Left cardiac atrium (tissue), 4 donors: ENCODE measurements at regions not wholly inside any gene's neighbourhood (a gene's known extent, or its start where the extent isn't known, plus 50 kb on each side); places are given as distances from the start of the nearest gene placed in this dataset.
"Not testable (repeated sequence)": the region's sequence is repeated elsewhere in the genome, so short reads cannot be mapped to it uniquely, and the experiment has no call there.

Experiments used
- ATAC-seq, 2 donors: fragments of 200-7000 bp; cut with Tn5 transposase; one replicate each; pipeline ENCODE4 v1.9.1; 2020; ENCODE audit warnings: mild to moderate bottlenecking in 2 of 2, moderate library complexity in 2 of 2
- DNase-seq: peaks from one replicate; pipeline ENCODE4 v3.0.0-alpha.2; 2020
- intact Hi-C, 2 donors: fragments of 100-400 bp; cut with DNase I; formaldehyde crosslinking; loops; one replicate each; pipeline versions ENCODE4 v1.14.1 to v1.15.1; 2022 to 2023
- donor health status: DM: no; HTN: yes; CAD: no.
- donor health status: DM: no; HTN: yes; CAD: no; lungs with severe emphysema.
- donor health status: DM: yes; HTN: yes; CAD: no.
- donor health status: Dilated cardiomyopathy.

DNA sequence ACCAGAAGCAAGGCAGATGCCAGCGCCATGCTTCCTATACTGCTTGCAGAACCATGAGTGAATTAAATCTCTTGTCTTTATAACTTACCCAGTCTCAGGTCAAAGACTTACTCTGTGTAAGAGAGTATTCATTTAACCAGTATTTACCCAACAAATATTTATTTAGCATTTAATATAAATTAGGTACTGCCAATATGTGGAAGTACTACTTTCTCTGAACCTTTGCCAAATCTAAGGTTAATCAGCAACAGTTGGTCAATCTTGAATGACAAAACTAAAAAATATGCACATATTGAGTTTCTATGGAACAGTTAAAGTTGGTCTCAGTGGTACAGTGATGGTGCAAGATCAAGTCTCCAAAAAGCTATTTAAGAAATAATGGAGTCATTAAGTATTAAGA lies 155.9 kb upstream of the CCNG1 start:
- DNase-seq (no peak), ATAC-seq (no peak)
- intact Hi-C loops: no loop called here

DNA sequence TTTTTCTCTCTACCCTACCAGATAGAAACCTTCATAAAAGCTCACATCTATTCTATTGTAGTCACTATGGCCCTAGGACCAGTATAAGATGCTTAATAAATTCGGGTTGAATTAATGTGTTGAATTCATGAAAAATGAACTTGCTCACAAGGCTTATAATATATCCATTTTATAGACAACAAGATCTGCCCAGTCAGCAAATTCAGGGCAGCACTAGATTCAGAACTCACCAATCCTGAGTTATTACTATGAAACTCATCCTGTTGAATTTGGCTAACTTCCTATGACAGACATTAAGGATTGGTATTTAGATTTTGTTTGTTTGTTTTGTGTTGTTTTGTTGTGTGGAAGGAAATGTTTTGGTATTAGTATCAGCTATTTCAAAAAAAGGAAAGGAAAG lies 143.6 kb upstream of the CCNG1 start:
- DNase-seq (no peak), ATAC-seq (no peak)
- intact Hi-C loops: no loop called here

DNA sequence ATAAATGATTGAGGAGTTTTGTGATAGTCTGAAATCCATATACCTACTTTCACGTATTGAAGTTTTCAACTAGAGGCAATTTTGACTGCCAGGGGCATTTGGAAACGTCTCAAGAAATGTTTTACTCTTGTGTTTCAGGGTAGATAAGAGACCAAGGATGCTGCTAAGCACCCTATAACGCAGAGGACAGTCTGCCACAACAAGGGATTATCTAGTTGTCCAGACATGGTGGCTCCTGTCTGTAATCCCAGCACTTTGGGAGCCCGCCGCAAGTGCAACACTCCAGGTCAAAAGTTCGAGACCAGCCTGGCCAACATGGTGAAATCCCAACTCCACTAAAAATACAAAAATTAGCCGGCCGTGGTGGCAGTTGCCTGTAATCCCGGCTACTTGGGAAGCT lies 133.7 kb upstream of the CCNG1 start:
- ATAC-seq (no peak), DNase-seq (no peak)
- intact Hi-C loops: no loop called here

DNA sequence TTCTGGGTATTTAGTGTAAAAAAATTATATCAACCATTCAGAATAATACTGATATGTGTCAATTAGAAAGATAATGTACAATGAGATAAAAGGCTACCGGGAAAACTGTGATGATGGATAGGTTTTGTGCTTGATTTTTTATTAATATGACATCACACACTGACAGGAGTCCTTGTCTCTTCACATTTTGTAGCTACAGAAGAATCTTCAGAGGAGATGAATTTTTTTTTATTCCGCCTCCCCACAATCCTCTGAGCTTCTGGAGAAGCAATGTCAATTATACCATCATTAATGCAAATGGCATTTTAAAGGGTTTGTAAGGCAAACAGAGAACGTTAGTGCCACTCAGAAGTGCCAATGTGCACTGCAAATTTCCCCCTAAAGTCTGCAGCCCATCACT lies 131.7 kb upstream of the CCNG1 start:
- DNase-seq: no peak
- no peak for ATAC-seq
- intact Hi-C loops: loop anchor here in 1 of 2 donors (1.0 kb wide), 1 partner anchor 7 kb away; no protein-coding TSS in a partner anchor

DNA sequence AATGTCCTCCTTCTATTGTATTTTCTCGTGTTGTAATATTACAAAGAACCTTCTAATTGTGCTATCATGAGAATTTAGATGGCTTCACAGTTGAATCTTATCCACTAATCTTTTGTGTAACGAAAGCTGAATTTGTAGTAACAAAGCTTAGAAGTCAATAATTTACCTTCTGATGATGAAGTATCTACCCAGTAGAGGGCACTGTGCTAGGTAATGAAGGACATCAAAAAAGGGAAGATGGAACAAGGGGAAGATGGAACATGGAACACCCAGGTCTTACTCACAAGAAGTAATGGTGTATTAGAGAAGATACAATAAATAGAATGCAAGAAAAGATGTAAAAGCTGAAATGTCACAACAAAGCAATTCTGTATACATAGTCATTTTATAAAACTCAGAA lies 131.0 kb upstream of the CCNG1 start:
- intact Hi-C loops: loop anchor here in 1 of 2 donors (1.0 kb wide), 1 partner anchor 8 kb away; no protein-coding TSS in a partner anchor
- no peak for DNase-seq

DNA sequence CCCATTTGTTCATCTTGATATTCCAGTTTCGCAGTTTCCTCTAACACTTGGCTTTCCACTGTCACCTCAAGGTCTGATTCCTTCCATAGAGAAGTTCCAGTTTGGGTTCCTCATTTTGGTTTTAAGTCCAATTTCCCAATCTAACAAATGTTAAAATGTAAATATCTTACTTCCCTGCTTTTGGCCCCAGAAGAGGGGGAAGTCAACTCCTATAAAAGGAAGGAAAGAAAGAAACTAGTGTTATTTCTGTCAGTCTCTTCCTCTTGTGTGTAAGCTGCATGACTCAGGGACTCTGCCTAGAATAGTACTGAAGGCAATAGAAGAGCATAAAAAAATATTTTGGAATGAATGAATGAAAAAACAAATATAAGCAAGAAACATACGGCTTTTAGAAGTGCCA lies 127.5 kb upstream of the CCNG1 start:
- intact Hi-C loops: no loop called here
- DNase-seq: no peak
- ATAC-seq: no peak

More for the DNA sequence above, 131.0 kb upstream of the CCNG1 start:
- ATAC-seq: no peak

DNA sequence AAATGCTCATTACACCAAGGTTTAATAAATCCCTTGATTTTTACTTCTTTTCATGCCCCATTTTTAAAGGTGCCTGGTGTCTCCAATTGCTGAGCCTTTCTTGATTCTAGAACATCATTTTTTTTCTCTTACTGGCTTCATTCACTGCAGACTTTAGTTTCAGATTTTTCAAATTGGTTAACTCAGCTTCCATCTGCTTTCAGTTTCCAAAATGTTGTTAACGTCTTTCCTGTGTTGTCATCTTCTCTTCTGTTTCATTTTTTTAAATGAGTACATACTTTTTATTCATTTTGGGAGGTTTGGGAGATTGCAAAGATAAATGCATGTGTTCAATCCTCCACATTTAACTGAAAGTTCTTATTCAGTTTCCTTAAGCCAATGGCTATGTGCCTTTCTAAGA lies 126.4 kb upstream of the CCNG1 start:
- ATAC-seq (no peak), DNase-seq (no peak)
- intact Hi-C loops: no loop called here

DNA sequence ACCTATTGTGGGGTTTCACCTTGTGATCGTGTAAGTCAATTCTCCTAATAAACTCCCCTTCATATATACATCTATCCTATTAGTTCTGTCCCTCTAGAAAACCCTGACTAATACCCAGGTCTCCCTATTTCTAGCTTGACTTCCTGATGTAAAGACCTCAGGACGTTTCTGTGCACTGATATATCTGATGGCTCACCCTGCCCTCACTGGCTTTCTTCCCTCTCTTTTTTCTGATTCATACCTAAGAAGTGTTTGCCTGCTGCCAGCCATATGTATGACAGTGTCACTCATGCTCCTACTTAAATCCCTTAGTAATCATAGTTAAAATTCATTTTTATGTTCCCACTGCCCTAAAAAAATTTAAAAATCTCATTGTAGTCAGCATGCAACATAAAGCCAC lies 124.8 kb upstream of the CCNG1 start:
- no peak for ATAC-seq
- intact Hi-C loops: no loop called here
- no peak for DNase-seq

DNA sequence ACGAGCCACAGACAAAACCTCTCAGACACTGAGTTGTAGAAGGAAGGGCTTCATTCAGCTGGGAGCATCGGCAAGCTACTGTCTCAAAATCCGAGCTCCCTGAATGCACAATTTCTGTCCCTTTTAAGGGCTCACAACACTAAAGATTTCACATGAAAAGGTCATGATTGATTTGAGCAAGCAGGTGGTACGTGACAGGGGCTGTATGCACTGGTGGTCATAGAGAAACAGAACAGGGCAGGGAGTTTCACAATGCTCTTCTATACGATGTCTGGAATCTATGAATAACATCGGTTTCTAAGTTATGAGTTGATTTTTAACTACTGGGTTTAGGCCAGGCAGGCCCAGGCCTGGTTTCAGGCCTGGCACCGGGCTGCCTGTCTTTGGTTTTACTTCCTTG lies 124.3 kb upstream of the CCNG1 start:
- DNase-seq, intact Hi-C loops, ATAC-seq: not testable (repeated sequence)

DNA sequence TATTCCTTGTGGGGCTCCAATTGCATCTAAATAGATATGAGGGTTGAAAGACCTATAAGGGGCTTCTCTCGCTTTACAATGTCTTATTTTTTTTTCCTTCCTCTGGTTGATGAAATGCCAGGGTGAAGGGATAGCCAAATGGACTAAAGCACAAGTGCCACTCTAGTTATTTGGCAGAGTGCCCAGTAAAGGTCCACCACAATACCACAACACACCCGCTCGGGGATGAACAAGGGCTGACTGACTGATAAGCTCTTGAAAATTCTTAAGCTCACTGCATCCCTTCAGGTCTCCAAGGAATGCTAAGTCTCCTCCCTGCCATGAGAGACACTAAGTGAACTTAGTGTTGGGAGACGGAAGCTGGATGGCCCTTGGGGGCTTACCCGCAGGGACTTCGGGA lies 121.0 kb upstream of the CCNG1 start:
- intact Hi-C loops, ATAC-seq: not testable (repeated sequence)

DNA sequence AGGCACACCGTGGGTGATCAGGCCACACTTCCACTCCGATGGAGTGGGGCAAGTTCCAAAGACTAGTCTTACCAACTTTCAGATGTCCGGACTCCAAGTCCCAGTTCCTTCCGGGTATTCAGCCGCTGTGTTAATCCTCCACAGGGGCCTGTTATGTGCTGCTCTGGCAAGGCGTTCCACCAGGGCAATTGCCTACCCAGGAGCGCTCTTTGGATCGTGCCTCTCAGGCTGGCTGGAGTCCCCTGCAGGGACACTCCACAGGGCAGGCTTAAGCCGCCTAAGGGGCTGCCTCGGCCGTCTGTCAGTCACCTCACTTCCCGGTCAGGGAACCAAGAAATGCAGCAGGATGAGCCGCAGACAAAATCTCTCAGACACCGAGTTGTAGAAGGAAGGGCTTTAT lies 118.7 kb upstream of the CCNG1 start:
- ATAC-seq: no peak
- intact Hi-C loops: no loop called here
- DNase-seq: no peak

More for the DNA sequence above, 121.0 kb upstream of the CCNG1 start:
- DNase-seq: not testable (repeated sequence)

DNA sequence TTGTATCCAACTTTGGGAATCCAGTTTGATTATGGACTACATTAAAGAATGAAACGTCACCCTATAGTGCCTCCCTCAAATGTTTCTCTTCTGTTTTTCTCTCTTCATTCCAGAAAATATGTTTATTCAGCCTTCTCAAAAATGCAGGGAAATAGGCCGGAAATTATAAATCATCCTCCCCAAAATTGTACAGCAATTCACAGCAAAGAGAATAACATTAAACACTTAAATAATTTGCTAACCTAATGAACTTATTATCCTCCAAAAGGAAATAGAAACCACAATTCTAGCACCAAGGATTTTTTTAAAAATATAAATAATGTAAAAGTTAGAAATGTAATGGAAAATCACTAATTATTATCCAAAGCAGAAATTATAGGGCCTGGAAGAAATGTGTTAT lies 115.9 kb upstream of the CCNG1 start:
- intact Hi-C loops: no loop called here
- no peak for ATAC-seq
- no peak for DNase-seq

DNA sequence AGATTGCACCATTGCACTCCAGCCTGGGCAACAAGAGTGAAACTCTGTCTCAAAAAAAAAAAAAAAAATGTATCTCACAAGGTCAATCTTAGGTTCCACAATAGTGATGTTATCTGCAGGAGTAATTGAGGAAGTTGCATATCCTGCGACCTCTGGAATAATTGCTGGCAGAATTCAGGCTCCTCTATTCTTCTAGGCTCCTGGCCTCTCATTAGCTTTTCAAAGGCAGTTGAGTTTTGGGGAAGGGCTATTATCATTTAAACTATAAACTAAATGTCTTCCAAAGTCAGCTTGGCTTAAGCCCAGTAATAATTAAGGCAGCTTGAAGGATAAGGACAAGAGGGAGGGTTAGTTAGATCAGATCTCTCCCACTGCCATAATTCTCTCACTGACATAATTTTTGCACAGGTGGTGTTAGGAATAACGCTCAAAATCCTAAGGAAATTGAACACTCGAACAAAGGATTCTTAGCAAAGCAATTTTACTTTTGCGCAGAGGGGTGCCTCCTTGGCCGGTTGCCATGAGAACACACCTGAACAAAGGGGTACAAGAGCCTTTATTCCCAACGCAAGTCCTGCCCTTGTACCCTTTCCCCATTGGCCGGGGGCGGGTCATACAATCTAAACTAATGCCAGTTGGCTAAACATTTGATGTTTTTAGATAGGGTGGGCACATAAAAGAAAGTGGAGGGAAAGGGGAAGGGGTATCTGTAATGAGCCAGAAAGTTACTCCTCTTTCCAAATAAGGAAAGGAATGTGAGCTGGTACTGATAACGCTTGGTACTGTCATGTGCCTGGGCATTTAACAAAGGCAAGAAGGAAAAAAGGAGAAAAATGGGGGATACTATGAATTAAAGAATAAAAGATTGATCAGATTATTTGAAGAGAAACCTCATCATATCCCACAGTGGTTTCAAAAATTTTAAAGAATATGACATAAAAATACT lies 106.4 kb upstream of the CCNG1 start:
- no peak for ATAC-seq

DNA sequence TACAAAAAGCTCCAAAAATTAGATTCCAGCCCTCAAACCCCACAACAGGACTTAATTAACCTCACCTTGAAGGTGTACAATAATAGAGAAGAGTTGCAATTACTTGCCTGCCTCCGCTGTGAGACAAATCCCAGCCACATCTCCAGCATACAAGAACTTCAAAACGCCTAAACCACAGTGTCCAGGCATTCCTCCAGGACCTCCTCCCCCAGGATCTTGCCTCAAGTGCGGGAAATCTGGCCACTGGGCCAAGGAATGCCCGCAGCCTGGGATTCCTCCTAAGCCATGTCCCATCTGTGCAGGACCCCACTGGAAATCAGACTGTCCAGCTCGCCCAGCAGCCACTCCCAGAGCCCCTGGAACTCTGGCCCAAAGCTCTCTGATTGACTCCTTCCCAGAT lies 101.3 kb upstream of the CCNG1 start:
- ATAC-seq, DNase-seq, intact Hi-C loops: not testable (repeated sequence)

More for the DNA sequence above, 106.4 kb upstream of the CCNG1 start:
- DNase-seq: no peak
- intact Hi-C loops: no loop called here

DNA sequence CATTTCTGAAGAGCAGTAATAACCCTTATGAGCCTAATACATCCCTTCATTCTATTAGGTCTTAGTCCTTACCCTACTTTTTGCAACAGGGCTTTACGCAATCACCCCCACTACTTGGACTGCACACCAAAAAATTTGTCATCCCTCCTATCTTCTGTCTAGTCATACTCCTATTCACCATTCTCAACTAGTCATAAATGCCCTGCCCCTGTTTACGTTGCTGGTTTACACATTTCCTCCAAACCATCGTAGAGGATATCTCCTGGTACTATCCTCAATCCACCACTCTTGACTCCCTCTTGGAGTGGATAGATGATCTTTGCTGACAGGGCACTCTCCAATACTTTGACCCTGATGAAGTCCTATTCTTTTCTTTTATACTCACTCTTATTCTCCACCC lies 98.2 kb upstream of the CCNG1 start:
- DNase-seq (no peak), ATAC-seq (no peak)
- intact Hi-C loops: no loop called here

DNA sequence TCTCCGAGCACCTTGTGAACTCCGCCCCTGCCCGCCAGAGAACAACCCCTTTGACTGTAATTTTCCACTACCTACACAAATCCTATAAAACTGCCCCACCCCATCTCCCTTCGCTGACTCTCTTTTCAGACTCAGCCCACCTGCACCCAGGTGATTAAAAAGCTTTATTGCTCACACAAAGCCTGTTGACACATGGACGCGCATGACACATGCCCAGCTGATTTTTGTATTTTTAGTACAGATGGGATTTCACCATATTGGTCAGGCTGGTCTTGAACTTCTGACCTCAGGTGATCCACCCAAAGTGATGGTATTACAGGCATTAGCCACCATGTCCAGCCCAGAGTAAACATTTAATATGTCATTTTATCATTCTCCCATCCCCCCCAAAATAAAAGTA lies 97.0 kb upstream of the CCNG1 start:
- intact Hi-C loops, ATAC-seq: not testable (repeated sequence)

DNA sequence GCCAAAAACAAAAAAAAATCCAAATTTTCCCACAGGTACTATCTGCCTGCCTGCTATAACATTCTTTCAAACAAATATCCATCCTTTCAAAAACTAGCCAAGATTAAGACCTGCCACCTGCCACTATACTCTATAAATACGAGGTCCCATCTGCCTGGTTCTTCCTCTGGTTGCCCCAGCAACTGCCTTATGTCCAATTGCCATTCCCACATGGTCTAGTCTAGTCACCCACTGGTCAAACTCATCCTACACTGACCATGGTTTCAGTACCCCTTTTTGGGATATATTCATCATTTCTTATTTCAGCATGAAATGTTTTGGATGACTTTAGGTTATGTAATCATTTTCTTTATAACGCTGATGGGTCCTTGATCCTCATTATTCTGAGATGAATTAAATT lies 95.1 kb upstream of the CCNG1 start:
- no peak for DNase-seq
- no peak for ATAC-seq

More for the DNA sequence above, 97.0 kb upstream of the CCNG1 start:
- not testable (repeated sequence) for DNase-seq

DNA sequence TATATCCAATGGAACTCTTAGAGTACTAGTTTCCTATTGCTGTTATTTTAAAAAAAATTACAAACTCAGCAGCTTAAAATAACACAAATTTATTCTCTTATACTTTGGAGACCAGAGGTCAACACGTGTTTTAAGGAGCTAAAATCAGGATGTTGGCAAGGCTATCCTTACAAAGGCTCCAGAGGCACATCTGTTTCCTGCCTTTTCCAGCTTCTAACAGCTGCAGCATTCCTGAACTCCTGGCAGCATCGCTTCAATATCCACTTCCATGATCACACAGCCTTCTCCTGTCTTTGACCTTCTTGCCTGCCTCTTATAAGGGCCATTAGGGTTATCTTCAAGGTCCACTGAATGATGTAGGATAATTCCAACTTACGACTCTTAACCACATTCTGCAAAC lies 92.2 kb upstream of the CCNG1 start:
- intact Hi-C loops: no loop called here
- ATAC-seq: no peak
- DNase-seq: no peak

More for the DNA sequence above, 95.1 kb upstream of the CCNG1 start:
- intact Hi-C loops: no loop called here

DNA sequence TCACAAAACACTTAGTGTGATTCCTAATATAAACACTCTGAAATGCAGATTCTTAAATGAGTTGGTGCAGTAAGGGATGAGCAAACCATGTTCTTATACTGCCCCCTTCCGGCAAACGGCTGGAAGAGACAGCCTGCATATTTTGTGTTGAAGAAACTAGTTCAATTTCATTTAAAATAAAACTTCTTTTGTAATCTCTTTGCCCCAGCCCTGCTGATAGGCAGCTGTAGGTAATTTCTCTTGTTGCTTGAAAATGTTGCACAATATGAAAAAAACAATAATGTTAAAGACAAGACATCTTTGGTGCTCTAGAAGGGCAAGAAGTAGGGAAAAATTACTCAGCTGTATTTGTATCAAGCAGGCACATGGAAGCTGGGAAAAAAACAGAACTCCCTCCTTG lies 89.7 kb upstream of the CCNG1 start:
- intact Hi-C loops: no loop called here
- ATAC-seq (no peak), DNase-seq (peak; percentile 42)

DNA sequence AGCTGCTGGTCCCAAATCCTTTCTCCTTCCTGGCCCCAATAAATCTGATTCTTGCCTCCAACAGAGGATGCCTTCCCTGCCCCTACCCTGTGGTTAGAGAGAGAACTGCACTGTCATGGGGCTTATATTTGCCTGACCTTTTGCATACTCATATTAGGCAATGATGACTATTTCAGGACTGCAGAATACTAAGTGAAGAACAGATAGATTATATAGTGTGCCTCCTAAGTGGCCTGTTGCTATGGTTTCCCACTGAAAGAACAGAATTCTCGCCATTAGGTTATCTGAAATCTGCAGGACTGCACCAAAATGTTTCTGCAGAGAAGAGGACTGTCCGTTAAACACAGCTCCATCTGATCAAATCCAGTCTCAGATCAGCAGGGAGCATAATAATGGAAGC lies 87.3 kb upstream of the CCNG1 start:
- DNase-seq (no peak), ATAC-seq (no peak)
- intact Hi-C loops: no loop called here

DNA sequence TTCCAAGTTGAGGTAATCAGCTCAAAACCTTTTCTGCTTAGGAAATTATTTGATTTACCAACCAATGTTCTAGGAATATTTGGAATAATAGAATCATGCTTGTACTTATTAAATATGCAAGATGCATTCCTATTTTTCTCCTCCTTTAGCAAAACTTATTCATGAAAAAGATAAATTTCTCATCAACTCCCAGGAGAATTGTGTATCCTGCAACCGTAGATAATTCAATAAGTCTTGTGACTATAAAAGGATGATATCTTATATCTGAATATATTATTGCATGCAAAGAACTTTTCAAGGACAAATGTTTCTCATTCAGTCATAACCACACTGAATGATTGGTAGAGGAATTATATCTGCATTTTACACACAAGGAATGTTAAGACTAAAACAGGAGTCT lies 84.9 kb upstream of the CCNG1 start:
- no peak for ATAC-seq
- intact Hi-C loops: no loop called here
- DNase-seq: no peak
